Liver (tissue), 8 donors: ENCODE measurements at regions not wholly inside any gene's neighbourhood (a gene's known extent, or its start where the extent isn't known, plus 50 kb on each side); places are given as distances from the start of the nearest gene placed in this dataset.
A peak's percentile ranks its signal among the peaks of the same experiment; 100 is the strongest.

ENCODE experiments used
- DNase-seq: peaks from one replicate; pipeline ENCODE4 v3.0.0-alpha.2; 2017; ENCODE audit warnings: low spot score
- H3K27ac ChIP-seq, 2 donors: one replicate each; pipeline ENCODE4 v1.7.0; 2013; ENCODE audit warnings: inconsistent platforms in 2 of 2, low read length in 2 of 2, control low read depth in 1 of 2, low read depth in 1 of 2, mild to moderate bottlenecking in 1 of 2
- H3K27me3 ChIP-seq, 4 donors: one replicate each; pipeline versions ENCODE4 v1.6.1 to v1.7.0; 2013; ENCODE audit warnings: low read length in 3 of 4, inconsistent platforms in 1 of 4, mild to moderate bottlenecking in 1 of 4, moderate library complexity in 1 of 4; ENCODE audit not compliant: control insufficient read depth in 4 of 4, insufficient read depth in 4 of 4
- H3K36me3 ChIP-seq, 4 donors: one replicate each; pipeline versions ENCODE4 v1.6.1 to v1.7.0; 2013; ENCODE audit warnings: low read length in 3 of 4, mild to moderate bottlenecking in 3 of 4, low read depth in 1 of 4, moderate library complexity in 1 of 4; ENCODE audit not compliant: control insufficient read depth in 4 of 4, insufficient read depth in 3 of 4
- H3K4me1 ChIP-seq, 4 donors: one replicate each; pipeline versions ENCODE4 v1.6.1 to v1.7.0; 2013; ENCODE audit warnings: low read length in 3 of 4, mild to moderate bottlenecking in 3 of 4, moderate library complexity in 1 of 4; ENCODE audit not compliant: control insufficient read depth in 4 of 4, insufficient read depth in 4 of 4
- H3K4me3 ChIP-seq, 3 donors: one replicate each; pipeline versions ENCODE4 v1.6.1 to v1.7.0; 2013; ENCODE audit warnings: low read length in 3 of 3, control low read depth in 1 of 3, low read depth in 1 of 3, mild to moderate bottlenecking in 1 of 3
- H3K9ac ChIP-seq, 2 donors: one replicate each; pipeline ENCODE4 v1.7.0; 2013; ENCODE audit warnings: low read length in 2 of 2, mild to moderate bottlenecking in 2 of 2, moderate library complexity in 2 of 2, control low read depth in 1 of 2, low read depth in 1 of 2
- H3K9me3 ChIP-seq, 4 donors: one replicate each; pipeline versions ENCODE4 v1.6.1 to v1.7.0; 2013; ENCODE audit warnings: low read length in 3 of 4; ENCODE audit not compliant: control insufficient read depth in 4 of 4
- EGR1 ChIP-seq, 2 donors: IDR thresholded peaks; 2 replicates each; pipeline ENCODE4 v1.6.1; 2016 to 2018; ENCODE audit warnings: antibody characterized with exemption in 2 of 2, low read depth in 2 of 2
- FOXA1 ChIP-seq: IDR thresholded peaks from 2 replicates; pipeline ENCODE4 v1.6.1; 2016; ENCODE audit warnings: antibody characterized with exemption
- FOXA2 ChIP-seq: IDR thresholded peaks from 2 replicates; pipeline ENCODE4 v1.6.1; 2016; ENCODE audit warnings: antibody characterized with exemption
- GABPA ChIP-seq, 2 donors: IDR thresholded peaks in 1 of 2; conservative IDR thresholded peaks in 1 of 2; 2 replicates each; pipeline ENCODE4 v1.6.1; 2016; ENCODE audit warnings: antibody characterized with exemption in 2 of 2, mild to moderate bottlenecking in 1 of 2, moderate library complexity in 1 of 2
- HNF4A ChIP-seq, 2 donors: conservative IDR thresholded peaks; 2 replicates each; pipeline ENCODE4 v1.6.1; 2016; ENCODE audit warnings: antibody characterized with exemption in 2 of 2, mild to moderate bottlenecking in 2 of 2
- HNF4G ChIP-seq: IDR thresholded peaks from 2 replicates; pipeline ENCODE4 v1.6.1; 2016; ENCODE audit warnings: antibody characterized with exemption
- JUND ChIP-seq, 2 donors: IDR thresholded peaks; 2 replicates each; pipeline ENCODE4 v1.6.1; 2016; ENCODE audit warnings: antibody characterized with exemption in 2 of 2
- MAX ChIP-seq: IDR thresholded peaks from 2 replicates; pipeline ENCODE4 v1.6.1; 2016; ENCODE audit warnings: antibody characterized with exemption
- NR2F2 ChIP-seq: IDR thresholded peaks from 2 replicates; pipeline ENCODE4 v1.6.1; 2016; ENCODE audit warnings: antibody characterized with exemption
- RAD21 ChIP-seq, 2 donors: IDR thresholded peaks; 2 replicates each; pipeline ENCODE4 v1.6.1; 2016; ENCODE audit warnings: antibody characterized with exemption in 2 of 2, mild to moderate bottlenecking in 2 of 2
- RXRA ChIP-seq, 2 donors: IDR thresholded peaks; 2 replicates each; pipeline ENCODE4 v1.6.1; 2017 to 2018; ENCODE audit warnings: antibody characterized with exemption in 2 of 2, mild to moderate bottlenecking in 1 of 2
- SP1 ChIP-seq: IDR thresholded peaks from 2 replicates; pipeline ENCODE4 v1.6.1; 2018; ENCODE audit warnings: antibody characterized with exemption, mild to moderate bottlenecking
- TAF1 ChIP-seq: conservative IDR thresholded peaks from 2 replicates; pipeline ENCODE4 v1.6.1; 2016; ENCODE audit warnings: antibody characterized with exemption, mild to moderate bottlenecking
- YY1 ChIP-seq: IDR thresholded peaks from 2 replicates; pipeline ENCODE4 v1.6.1; 2016; ENCODE audit warnings: antibody characterized with exemption, mild to moderate bottlenecking
- WGBS: extraction: QIAGEN DNeasy Blood & Tissue Kit; methylation state at CpG from one replicate; pipeline ENCODE4 v1.1.7; 2013; 5-methylcytosine and 5-hydroxymethylcytosine counted together
- TF ChIP-seq, protein P1 (sequence below): fragments of 150-350 bp; IDR thresholded peaks from 2 replicates; pipeline ENCODE4 v1.5.1; 2017; ENCODE audit warnings: improper control_type of control experiment, low read depth, low read length; ENCODE audit not compliant: missing input control
- TF ChIP-seq, protein P2 (sequence below): IDR thresholded peaks from 2 replicates; pipeline ENCODE4 v1.6.1; 2016; ENCODE audit warnings: antibody characterized with exemption, mild to moderate bottlenecking
- donor health status: healthy.
- donor health status: healthy.
- donor health status: healthy.
- donor health status: healthy.
- donor health status: healthy.

DNA sequence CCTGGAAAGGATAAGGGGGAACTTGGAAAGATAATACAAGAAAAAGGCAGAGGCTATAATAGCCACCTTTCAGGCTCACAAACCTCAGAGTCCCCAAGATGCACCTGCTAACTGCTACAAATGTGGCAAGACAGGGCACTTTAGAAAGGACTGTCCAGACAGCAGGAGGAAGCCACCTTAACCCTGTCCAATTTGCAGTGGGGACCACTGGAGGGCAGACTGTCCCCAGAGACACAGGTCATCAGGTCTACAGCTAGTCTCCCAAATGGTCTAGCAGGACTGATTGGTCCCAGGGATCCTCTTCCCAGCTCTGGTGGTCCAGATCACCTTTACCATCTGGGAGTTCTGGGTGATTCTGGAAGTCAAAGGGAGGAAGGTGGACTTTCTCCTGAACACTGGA lies 882.5 kb upstream of the GBE1 start:
- Histone ChIP-seq H3K9me3 (peaks cover 0 to 3% (median 0%) of the 10 kb centered on the region in 4 donors), H3K9ac (no peak overlapping the region), H3K36me3 (no peaks in the 10 kb centered on the region), H3K27me3 (no peaks in the 10 kb centered on the region), H3K4me1 (no peaks in the 10 kb centered on the region), H3K27ac (no peak overlapping the region), H3K4me3 (no peak overlapping the region)
- no peak for DNase-seq
- no peak for TF ChIP-seq GABPA (IDR thresholded peaks at IDR 0.05 in 1 of 2, conservative IDR thresholded peaks at IDR 0.05 in 1 of 2)
- TF ChIP-seq, protein P1, sequence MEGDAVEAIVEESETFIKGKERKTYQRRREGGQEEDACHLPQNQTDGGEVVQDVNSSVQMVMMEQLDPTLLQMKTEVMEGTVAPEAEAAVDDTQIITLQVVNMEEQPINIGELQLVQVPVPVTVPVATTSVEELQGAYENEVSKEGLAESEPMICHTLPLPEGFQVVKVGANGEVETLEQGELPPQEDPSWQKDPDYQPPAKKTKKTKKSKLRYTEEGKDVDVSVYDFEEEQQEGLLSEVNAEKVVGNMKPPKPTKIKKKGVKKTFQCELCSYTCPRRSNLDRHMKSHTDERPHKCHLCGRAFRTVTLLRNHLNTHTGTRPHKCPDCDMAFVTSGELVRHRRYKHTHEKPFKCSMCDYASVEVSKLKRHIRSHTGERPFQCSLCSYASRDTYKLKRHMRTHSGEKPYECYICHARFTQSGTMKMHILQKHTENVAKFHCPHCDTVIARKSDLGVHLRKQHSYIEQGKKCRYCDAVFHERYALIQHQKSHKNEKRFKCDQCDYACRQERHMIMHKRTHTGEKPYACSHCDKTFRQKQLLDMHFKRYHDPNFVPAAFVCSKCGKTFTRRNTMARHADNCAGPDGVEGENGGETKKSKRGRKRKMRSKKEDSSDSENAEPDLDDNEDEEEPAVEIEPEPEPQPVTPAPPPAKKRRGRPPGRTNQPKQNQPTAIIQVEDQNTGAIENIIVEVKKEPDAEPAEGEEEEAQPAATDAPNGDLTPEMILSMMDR = peak; percentile 23
- TF ChIP-seq RAD21 (IDR thresholded peaks at IDR 0.05) = peak; percentile 26 to 70

DNA sequence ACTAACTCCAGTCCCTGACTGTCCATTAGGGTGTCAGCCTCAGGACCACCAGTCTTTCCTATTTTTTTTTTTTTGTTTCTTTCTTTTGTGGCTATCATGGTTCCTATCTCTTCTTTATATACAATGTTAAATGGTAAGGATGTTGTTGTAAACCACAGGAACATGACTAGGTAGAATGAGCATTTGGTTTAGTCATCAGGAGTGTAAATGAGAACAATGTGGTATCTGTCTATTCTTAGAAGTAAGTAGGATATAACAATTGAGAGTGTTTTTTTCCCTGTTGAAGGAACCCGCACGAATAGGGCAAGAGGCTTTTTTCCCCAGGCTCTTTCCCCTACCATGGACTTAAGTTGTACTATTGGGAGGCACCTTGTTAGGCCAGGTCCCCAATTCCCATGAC lies 880.3 kb upstream of the GBE1 start:
- peaks cover 0 to 3% (median 0%) of the 10 kb centered on the region in 4 donors for H3K9me3 ChIP-seq
- H3K27me3 ChIP-seq = no peaks in the 10 kb centered on the region
- no peak for DNase-seq
- TF ChIP-seq RXRA (IDR thresholded peaks at IDR 0.05) (no peak), HNF4A (conservative IDR thresholded peaks at IDR 0.05) (no peak), SP1 (no peak), FOXA1 (no peak), EGR1 (IDR thresholded peaks at IDR 0.05; ENCODE audit: low read depth in 2 of 2) (no peak), HNF4G (no peak), NR2F2 (no peak), YY1 (no peak), MAX (no peak), TAF1 (no peak), GABPA (IDR thresholded peaks at IDR 0.05 in 1 of 2, conservative IDR thresholded peaks at IDR 0.05 in 1 of 2) (no peak), JUND (IDR thresholded peaks at IDR 0.05) (no peak), FOXA2 (no peak)
- TF ChIP-seq, protein P2, sequence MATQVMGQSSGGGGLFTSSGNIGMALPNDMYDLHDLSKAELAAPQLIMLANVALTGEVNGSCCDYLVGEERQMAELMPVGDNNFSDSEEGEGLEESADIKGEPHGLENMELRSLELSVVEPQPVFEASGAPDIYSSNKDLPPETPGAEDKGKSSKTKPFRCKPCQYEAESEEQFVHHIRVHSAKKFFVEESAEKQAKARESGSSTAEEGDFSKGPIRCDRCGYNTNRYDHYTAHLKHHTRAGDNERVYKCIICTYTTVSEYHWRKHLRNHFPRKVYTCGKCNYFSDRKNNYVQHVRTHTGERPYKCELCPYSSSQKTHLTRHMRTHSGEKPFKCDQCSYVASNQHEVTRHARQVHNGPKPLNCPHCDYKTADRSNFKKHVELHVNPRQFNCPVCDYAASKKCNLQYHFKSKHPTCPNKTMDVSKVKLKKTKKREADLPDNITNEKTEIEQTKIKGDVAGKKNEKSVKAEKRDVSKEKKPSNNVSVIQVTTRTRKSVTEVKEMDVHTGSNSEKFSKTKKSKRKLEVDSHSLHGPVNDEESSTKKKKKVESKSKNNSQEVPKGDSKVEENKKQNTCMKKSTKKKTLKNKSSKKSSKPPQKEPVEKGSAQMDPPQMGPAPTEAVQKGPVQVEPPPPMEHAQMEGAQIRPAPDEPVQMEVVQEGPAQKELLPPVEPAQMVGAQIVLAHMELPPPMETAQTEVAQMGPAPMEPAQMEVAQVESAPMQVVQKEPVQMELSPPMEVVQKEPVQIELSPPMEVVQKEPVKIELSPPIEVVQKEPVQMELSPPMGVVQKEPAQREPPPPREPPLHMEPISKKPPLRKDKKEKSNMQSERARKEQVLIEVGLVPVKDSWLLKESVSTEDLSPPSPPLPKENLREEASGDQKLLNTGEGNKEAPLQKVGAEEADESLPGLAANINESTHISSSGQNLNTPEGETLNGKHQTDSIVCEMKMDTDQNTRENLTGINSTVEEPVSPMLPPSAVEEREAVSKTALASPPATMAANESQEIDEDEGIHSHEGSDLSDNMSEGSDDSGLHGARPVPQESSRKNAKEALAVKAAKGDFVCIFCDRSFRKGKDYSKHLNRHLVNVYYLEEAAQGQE = no peak
- TF ChIP-seq, protein P1 = no peak
- no peaks in the 10 kb centered on the region for H3K4me1 ChIP-seq
- no peak overlapping the region for H3K27ac ChIP-seq
- H3K4me3 ChIP-seq = no peak overlapping the region
- 83% methylated on average over 2 of the region's 2 CpGs for WGBS
- H3K36me3 ChIP-seq = no peaks in the 10 kb centered on the region
- H3K9ac ChIP-seq = no peak overlapping the region
